SK-N-SH (cell line): ENCODE measurements at regions not wholly inside any gene's neighbourhood (a gene's known extent, or its start where the extent isn't known, plus 50 kb on each side); places are given as distances from the start of the nearest gene placed in this dataset.

Experiments
- CTCF ChIA-PET: fragments of 300-600, 350-600 bp; formaldehyde crosslinking; extraction: SDS; loops from one replicate; lab custom pipeline; 2021; lab: Yijun Ruan, JAX
- POLR2A ChIA-PET: fragments of 350-600 bp; sonication (Branson Sonifier 250); formaldehyde crosslinking; extraction: SDS; loops from one replicate; lab custom pipeline; 2020; ENCODE audit warnings: antibody characterized with exemption, inconsistent platforms; lab: Yijun Ruan, JAX
- DNase-seq: peaks from one replicate; pipeline ENCODE4 v3.0.0; 2012
- H2AFZ ChIP-seq: fragments of 200-600 bp; sonication (generic); 2 replicates; pipeline ENCODE4 v1.8.1; 2016; ENCODE audit warnings: antibody characterized with exemption, mild to moderate bottlenecking, low read depth
- H3F3A ChIP-seq: fragments of 200-600 bp; sonication (generic); replicated peaks from 2 replicates; pipeline ENCODE3; 2016; ENCODE audit warnings: antibody characterized with exemption, mild to moderate bottlenecking; ENCODE audit not compliant: insufficient read depth
- H3K27ac ChIP-seq, 2 experiments: fragments of 200-500 bp in 1 of 2; fragments of 200-600 bp in 1 of 2; sonication (Bioruptor generic) in 1 of 2; sonication (generic), shearing (Covaris generic) in 1 of 2; 2 replicates each; pipeline versions ENCODE4 v1.5.1 to v1.6.1; 2014 to 2016; ENCODE audit warnings: low read depth in 2 of 2, inconsistent platforms in 1 of 2, low read length in 1 of 2, mild to moderate bottlenecking in 1 of 2, mixed read lengths in 1 of 2
- H3K27me3 ChIP-seq: fragments of 200-600 bp; sonication (generic), shearing (Covaris generic); 2 replicates; pipeline ENCODE4 v1.6.1; 2016; ENCODE audit warnings: mixed run types; ENCODE audit not compliant: insufficient read depth
- H3K36me3 ChIP-seq, 2 experiments: fragments of 200-500 bp in 1 of 2; fragments of 200-600 bp in 1 of 2; sonication (Bioruptor generic) in 1 of 2; sonication (generic) in 1 of 2; replicated peaks in 1 of 2; 2 replicates each; pipeline versions ENCODE3 to v1.5.1; 2014 to 2016; ENCODE audit warnings: low read length in 1 of 2, mild to moderate bottlenecking in 1 of 2; ENCODE audit not compliant: insufficient read depth in 2 of 2, control insufficient read depth in 1 of 2
- H3K4me1 ChIP-seq, 2 experiments: fragments of 200-500 bp in 1 of 2; fragments of 200-600 bp in 1 of 2; sonication (Bioruptor generic) in 1 of 2; sonication (generic), shearing (Covaris generic) in 1 of 2; 2 replicates each; pipeline versions ENCODE4 v1.5.1 to v1.6.1; 2014 to 2016; ENCODE audit warnings: low read depth in 1 of 2, low read length in 1 of 2, mixed run types in 1 of 2; ENCODE audit not compliant: insufficient read depth in 2 of 2, control insufficient read depth in 1 of 2
- H3K4me2 ChIP-seq: fragments of 200-600 bp; sonication (generic), shearing (Covaris generic); 2 replicates; pipeline ENCODE4 v1.6.1; 2017; ENCODE audit warnings: mixed run types
- H3K4me3 ChIP-seq, 2 experiments: fragments of 200-500 bp in 1 of 2; fragments of 200-600 bp in 1 of 2; sonication (Bioruptor generic) in 1 of 2; sonication (generic), shearing (Covaris generic) in 1 of 2; 2 replicates each; pipeline versions ENCODE4 v1.5.1 to v1.8.1; 2014 to 2016; ENCODE audit warnings: low read depth in 2 of 2, inconsistent platforms in 1 of 2, low read length in 1 of 2, mild to moderate bottlenecking in 1 of 2, mixed read lengths in 1 of 2, moderate library complexity in 1 of 2
- H3K79me2 ChIP-seq: fragments of 200-600 bp; sonication (generic); 2 replicates; pipeline ENCODE4 v1.8.1; 2017; ENCODE audit warnings: mild to moderate bottlenecking; ENCODE audit not compliant: insufficient read depth
- H3K9ac ChIP-seq: fragments of 200-600 bp; sonication (generic); 2 replicates; pipeline ENCODE4 v1.6.1; 2017; ENCODE audit warnings: mixed run types
- H3K9me2 ChIP-seq: fragments of 200-600 bp; sonication (generic); 2 replicates; pipeline ENCODE4 v1.6.1; 2017; ENCODE audit warnings: mixed run types
- H3K9me3 ChIP-seq: fragments of 200-600 bp; sonication (generic); 2 replicates; pipeline ENCODE4 v1.6.1; 2017; ENCODE audit warnings: mixed run types, mild to moderate bottlenecking, moderate library complexity
- H4K20me1 ChIP-seq: fragments of 200-600 bp; sonication (generic); 2 replicates; pipeline ENCODE4 v1.6.1; 2017; ENCODE audit warnings: mild to moderate bottlenecking, mixed run types; ENCODE audit not compliant: insufficient read depth
- EP300 ChIP-seq, 2 experiments: IDR thresholded peaks; 2 replicates each; pipeline versions ENCODE4 v1.4.0 to v1.6.1; 2012; ENCODE audit warnings: borderline replicate concordance in 1 of 2, low read depth in 1 of 2, low read length in 1 of 2
- FOSL2 ChIP-seq: IDR thresholded peaks from 2 replicates; pipeline ENCODE4 v1.4.0; 2012; ENCODE audit warnings: low read depth, mild to moderate bottlenecking, moderate library complexity, borderline replicate concordance
- GABPA ChIP-seq: IDR thresholded peaks from 2 replicates; pipeline ENCODE4 v1.4.0; 2012; ENCODE audit warnings: low read depth, mild to moderate bottlenecking
- GATA2 ChIP-seq: sonication (generic); formaldehyde crosslinking; IDR thresholded peaks from 2 replicates; pipeline ENCODE4 v1.5.0; 2020; ENCODE audit warnings: mild to moderate bottlenecking, missing genetic modification reagents
- JUND ChIP-seq: IDR thresholded peaks from 2 replicates; pipeline ENCODE4 v1.4.0; 2012
- MEF2A ChIP-seq: IDR thresholded peaks from 2 replicates; pipeline ENCODE4 v1.4.0; 2012; ENCODE audit warnings: low read depth, borderline replicate concordance
- MXI1 ChIP-seq: IDR thresholded peaks from 2 replicates; pipeline ENCODE4 v1.6.1; 2012; ENCODE audit warnings: mild to moderate bottlenecking, low read depth, low read length, improper control_type of control experiment
- NRF1 ChIP-seq: IDR thresholded peaks from 2 replicates; pipeline ENCODE4 v1.6.1; 2012; ENCODE audit warnings: low read depth, mild to moderate bottlenecking, low read length
- RAD21 ChIP-seq: IDR thresholded peaks from 2 replicates; pipeline ENCODE4 v1.6.1; 2012; ENCODE audit warnings: mild to moderate bottlenecking, low read length
- RCOR1 ChIP-seq: fragments of 150-350 bp; IDR thresholded peaks from 2 replicates; pipeline ENCODE4 v1.6.1; 2017; ENCODE audit warnings: antibody characterized with exemption, low read length
- RFX5 ChIP-seq: IDR thresholded peaks from 2 replicates; pipeline ENCODE4 v1.6.1; 2012; ENCODE audit warnings: mild to moderate bottlenecking, improper control_type of control experiment, low read length
- RXRA ChIP-seq: IDR thresholded peaks from 2 replicates; pipeline ENCODE4 v1.4.0; 2012; ENCODE audit warnings: low read depth, mild to moderate bottlenecking, borderline replicate concordance
- SIN3A ChIP-seq: IDR thresholded peaks from 2 replicates; pipeline ENCODE4 v1.6.1; 2012; ENCODE audit warnings: low read depth, mild to moderate bottlenecking, low read length, moderate library complexity, borderline replicate concordance
- SMC3 ChIP-seq: IDR thresholded peaks from 2 replicates; pipeline ENCODE4 v1.6.1; 2012; ENCODE audit warnings: low read depth, low read length, improper control_type of control experiment
- TEAD4 ChIP-seq: IDR thresholded peaks from 2 replicates; pipeline ENCODE4 v1.4.0; 2012; ENCODE audit warnings: mild to moderate bottlenecking, borderline replicate concordance; ENCODE audit not compliant: insufficient read depth
- YY1 ChIP-seq: IDR thresholded peaks from 2 replicates; pipeline ENCODE4 v1.4.0; 2012; ENCODE audit warnings: low read depth, mild to moderate bottlenecking
- WGBS: methylation state at CpG from one replicate; pipeline ENCODE4 v1.1.6; 2017; ENCODE audit warnings: low lambda C conversion rate; 5-methylcytosine and 5-hydroxymethylcytosine counted together
- TF ChIP-seq, protein P1 (sequence below): fragments of 150-350 bp; IDR thresholded peaks from 2 replicates; pipeline ENCODE4 v1.6.1; 2017; ENCODE audit warnings: antibody characterized with exemption, low read length, low read depth, borderline replicate concordance
- TF ChIP-seq, protein P2 (sequence below): IDR thresholded peaks from 2 replicates; pipeline ENCODE4; 2012

DNA sequence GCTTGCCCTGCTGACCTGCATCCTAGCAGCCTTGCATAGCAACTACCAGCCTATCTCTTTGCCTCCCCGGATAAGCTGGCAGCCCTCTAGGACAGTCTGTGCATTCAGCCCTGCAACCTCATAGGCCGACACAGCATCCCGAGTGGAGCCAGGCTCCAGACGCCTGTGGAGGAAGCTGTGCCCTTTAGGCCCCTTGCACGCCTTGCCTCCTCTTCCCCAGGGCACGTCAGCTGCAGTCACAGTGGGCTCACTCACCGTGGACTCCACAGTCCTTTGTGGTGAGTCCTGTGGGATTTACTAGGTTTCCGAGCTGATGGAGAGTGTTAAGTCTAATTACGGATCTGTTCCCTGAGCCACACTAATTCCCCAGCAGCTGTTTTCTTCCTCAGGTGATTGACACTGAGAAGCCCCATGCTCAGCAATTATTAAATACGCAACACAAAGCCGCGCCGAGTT lies 540.0 kb downstream of the TCERG1L start:
- H3F3A ChIP-seq: no peaks in the 10 kb centered on the region
- no peak for TF ChIP-seq RCOR1
- TF ChIP-seq RFX5: peak; percentile 73; the same call in 1 of the 2 replicates
- no peak for TF ChIP-seq GABPA
- no peaks in the 10 kb centered on the region for H3K79me2 ChIP-seq
- no peaks in the 10 kb centered on the region for H3K9me2 ChIP-seq
- no peak overlapping the region for H2AFZ ChIP-seq
- H3K4me3 ChIP-seq: no peak overlapping the region
- DNase-seq: peak; percentile 84
- H3K36me3 ChIP-seq: no peaks in the 10 kb centered on the region
- ChIA-PET CTCF (interaction anchor here (0.6 kb wide), 1 partner anchor 9 kb away, joined by 3 read pairs; no protein-coding TSS in a partner anchor), POLR2A (no interaction called here)
- 33% methylated on average over 13 of the region's 13 CpGs for WGBS
- no peaks in the 10 kb centered on the region for H3K9me3 ChIP-seq
- H3K27me3 ChIP-seq: no peaks in the 10 kb centered on the region
- H3K27ac ChIP-seq: 0 out of 4 replicates have a peak overlapping the region, but pooled peaks of 1 of the 2 experiments have one; percentile 16
- peaks cover 0 to 8% of the 10 kb centered on the region in 2 experiments; a peak in 1 of 4 replicates for H3K4me1 ChIP-seq
- no peaks in the 10 kb centered on the region for H4K20me1 ChIP-seq
- no peak overlapping the region for H3K4me2 ChIP-seq
- no peak overlapping the region for H3K9ac ChIP-seq

DNA sequence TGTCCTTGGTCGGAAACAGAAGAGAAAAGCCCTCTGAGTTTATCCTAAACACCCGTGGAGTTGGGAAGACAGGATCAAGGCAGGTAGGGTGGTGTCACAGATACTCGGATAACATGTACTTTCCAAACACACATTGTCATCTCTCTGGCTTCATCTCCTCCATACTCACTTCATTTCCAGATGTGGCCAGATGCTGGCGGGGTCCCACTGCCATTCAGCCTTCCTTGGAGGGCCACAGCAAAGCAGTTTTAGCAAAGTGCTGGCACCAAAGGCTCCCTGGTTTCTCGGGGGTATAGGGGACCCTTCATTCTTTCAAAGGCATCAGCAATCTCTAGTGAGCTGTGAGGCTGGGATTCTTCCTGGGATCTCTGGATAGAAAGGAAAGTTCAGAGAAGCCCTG lies 539.5 kb downstream of the TCERG1L start:
- no peak overlapping the region for H3K4me3 ChIP-seq
- H4K20me1 ChIP-seq: no peaks in the 10 kb centered on the region
- H3K79me2 ChIP-seq: no peaks in the 10 kb centered on the region
- no peak for DNase-seq
- H3K36me3 ChIP-seq: no peaks in the 10 kb centered on the region
- TF ChIP-seq YY1: no peak
- no peak for TF ChIP-seq TEAD4
- TF ChIP-seq RFX5: no peak
- no peak for TF ChIP-seq NRF1
- no peak for TF ChIP-seq EP300 (IDR thresholded peaks at IDR 0.05; ENCODE audit: borderline replicate concordance in 1 of 2, low read depth in 1 of 2, low read length in 1 of 2)
- TF ChIP-seq JUND: no peak
- TF ChIP-seq SIN3A: no peak
- no peak for TF ChIP-seq MEF2A
- TF ChIP-seq, protein P1, sequence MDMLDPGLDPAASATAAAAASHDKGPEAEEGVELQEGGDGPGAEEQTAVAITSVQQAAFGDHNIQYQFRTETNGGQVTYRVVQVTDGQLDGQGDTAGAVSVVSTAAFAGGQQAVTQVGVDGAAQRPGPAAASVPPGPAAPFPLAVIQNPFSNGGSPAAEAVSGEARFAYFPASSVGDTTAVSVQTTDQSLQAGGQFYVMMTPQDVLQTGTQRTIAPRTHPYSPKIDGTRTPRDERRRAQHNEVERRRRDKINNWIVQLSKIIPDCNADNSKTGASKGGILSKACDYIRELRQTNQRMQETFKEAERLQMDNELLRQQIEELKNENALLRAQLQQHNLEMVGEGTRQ: no peak
- TF ChIP-seq RAD21: no peak
- no peak for TF ChIP-seq FOSL2
- TF ChIP-seq SMC3: no peak
- TF ChIP-seq, protein P2, sequence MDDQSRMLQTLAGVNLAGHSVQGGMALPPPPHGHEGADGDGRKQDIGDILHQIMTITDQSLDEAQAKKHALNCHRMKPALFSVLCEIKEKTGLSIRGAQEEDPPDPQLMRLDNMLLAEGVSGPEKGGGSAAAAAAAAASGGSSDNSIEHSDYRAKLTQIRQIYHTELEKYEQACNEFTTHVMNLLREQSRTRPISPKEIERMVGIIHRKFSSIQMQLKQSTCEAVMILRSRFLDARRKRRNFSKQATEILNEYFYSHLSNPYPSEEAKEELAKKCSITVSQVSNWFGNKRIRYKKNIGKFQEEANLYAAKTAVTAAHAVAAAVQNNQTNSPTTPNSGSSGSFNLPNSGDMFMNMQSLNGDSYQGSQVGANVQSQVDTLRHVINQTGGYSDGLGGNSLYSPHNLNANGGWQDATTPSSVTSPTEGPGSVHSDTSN: no peak
- no peak for TF ChIP-seq GATA2 (CRISPR knock-in tag)
- TF ChIP-seq MXI1: no peak
- no peak for TF ChIP-seq RXRA
- H3K27ac ChIP-seq: no peak overlapping the region
- CTCF ChIA-PET: no interaction called here
- peaks cover 0 to 8% of the 10 kb centered on the region in 2 experiments; a peak in 1 of 4 replicates for H3K4me1 ChIP-seq
- no peaks in the 10 kb centered on the region for H3K9me3 ChIP-seq
- H3F3A ChIP-seq: no peaks in the 10 kb centered on the region
- H3K9me2 ChIP-seq: no peaks in the 10 kb centered on the region
- no peak overlapping the region for H2AFZ ChIP-seq
- H3K27me3 ChIP-seq: no peaks in the 10 kb centered on the region
- WGBS: 13% methylated on average over 5 of the region's 5 CpGs
- H3K9ac ChIP-seq: no peak overlapping the region
- H3K4me2 ChIP-seq: no peak overlapping the region
- POLR2A ChIA-PET: no interaction called here
